ENCODE measurements at regions not wholly inside any gene's neighbourhood (a gene's known extent, or its start where the extent isn't known, plus 50 kb on each side); places are given as distances from the start of the nearest gene placed in this dataset.

DNA sequence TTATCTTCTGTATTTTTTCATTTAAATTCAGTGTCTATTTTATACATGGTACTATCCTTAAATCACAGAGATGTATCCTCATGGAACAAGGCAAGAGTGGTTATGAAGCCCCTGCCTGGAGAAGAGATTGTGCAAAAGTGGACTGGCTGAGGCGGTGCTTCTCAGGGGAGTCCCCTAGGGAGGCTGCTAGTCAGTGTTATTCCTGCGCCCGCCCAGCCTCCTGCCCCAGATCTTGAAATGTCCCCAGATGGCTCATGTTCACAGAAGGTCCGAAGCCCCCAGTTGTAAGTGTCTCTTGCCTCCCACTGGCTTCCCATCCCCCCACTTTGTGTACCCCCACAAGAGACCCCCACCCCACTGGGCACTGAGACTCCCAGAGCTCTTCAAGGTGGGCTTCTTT lies 366.9 kb downstream of the TNS3 start:
- ChIA-PET POLR2A (no interaction called here), CTCF (no interaction called here)
- no peaks in the 10 kb centered on the region for H3K36me3 ChIP-seq (ENCODE audit: control insufficient read depth in 2 of 2, extremely low read depth in 1 of 2, insufficient read depth in 1 of 2, low read length in 1 of 2)
- H3K4me1 ChIP-seq (ENCODE audit: control insufficient read depth in 1 of 2, extremely low read depth in 1 of 2, insufficient read depth in 2 of 2, low read length in 2 of 2), result peaks cover 0 to 5% of the 10 kb centered on the region in 2 experiments
- 100% methylated on average over 3 of the region's 4 CpGs for WGBS (ENCODE audit: insufficient coverage)
- DNase-seq (no peak), ATAC-seq (replicated peaks in 1 of 4) (no peak)
- Mint-ChIP-seq H3K9me3 (no peaks in the 10 kb centered on the region), H3K27ac (no peak overlapping the region), H3K27me3 (no peaks in the 10 kb centered on the region), H3K4me1 (no peaks in the 10 kb centered on the region), H3K4me3 (no peak overlapping the region), H3K36me3 (no peaks in the 10 kb centered on the region)
- H3K27ac ChIP-seq (ENCODE audit: low read length), result no peak overlapping the region
- H3K4me3 ChIP-seq (ENCODE audit: control insufficient read depth in 1 of 2, extremely low read depth in 1 of 2, low read length in 1 of 2), result no peak overlapping the region
- no peaks in the 10 kb centered on the region for H3K27me3 ChIP-seq (replicated peaks in 1 of 2; ENCODE audit: control insufficient read depth in 2 of 2, extremely low read depth in 1 of 2, insufficient read depth in 2 of 2, low read length in 1 of 2)
- no peaks in the 10 kb centered on the region for H3K9me3 ChIP-seq

DNA sequence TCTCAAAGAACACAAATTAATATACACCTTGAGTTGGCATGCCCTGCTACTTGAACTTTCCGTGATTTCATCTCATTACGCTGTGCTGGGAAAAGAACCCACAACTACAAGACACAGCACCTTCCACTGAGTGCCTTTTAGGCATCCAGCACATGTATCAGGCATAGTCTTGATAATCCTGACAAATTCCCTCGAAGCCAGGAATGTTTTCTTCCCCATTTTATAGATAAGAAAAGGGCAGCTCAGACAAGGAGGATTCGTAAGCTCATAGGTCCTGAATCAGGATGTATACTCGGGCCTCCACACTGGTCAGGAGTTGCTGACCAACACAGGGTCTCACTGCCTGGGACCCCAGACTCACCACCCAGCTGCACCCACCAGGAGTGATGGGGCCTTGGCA lies 368.6 kb downstream of the TNS3 start:
- H3K27me3 Mint-ChIP-seq, result peaks cover 0 to 3% of the 10 kb centered on the region in 2 donors
- H3K36me3 ChIP-seq (ENCODE audit: control insufficient read depth in 2 of 2, extremely low read depth in 1 of 2, insufficient read depth in 1 of 2, low read length in 1 of 2), result no peaks in the 10 kb centered on the region
- ATAC-seq (replicated peaks in 1 of 4) (no peak), DNase-seq (no peak)
- no peaks in the 10 kb centered on the region for H3K27me3 ChIP-seq (replicated peaks in 1 of 2; ENCODE audit: control insufficient read depth in 2 of 2, extremely low read depth in 1 of 2, insufficient read depth in 2 of 2, low read length in 1 of 2)
- no peaks in the 10 kb centered on the region for H3K36me3 Mint-ChIP-seq
- no peaks in the 10 kb centered on the region for H3K4me1 Mint-ChIP-seq
- H3K4me1 ChIP-seq (ENCODE audit: control insufficient read depth in 1 of 2, extremely low read depth in 1 of 2, insufficient read depth in 2 of 2, low read length in 2 of 2), result peaks cover 0 to 5% of the 10 kb centered on the region in 2 experiments
- no peak overlapping the region for H3K4me3 ChIP-seq (ENCODE audit: control insufficient read depth in 1 of 2, extremely low read depth in 1 of 2, low read length in 1 of 2)
- ChIA-PET CTCF (no interaction called here), POLR2A (no interaction called here)
- no peak overlapping the region for H3K4me3 Mint-ChIP-seq
- 76% methylated on average over 3 of the region's 5 CpGs for WGBS (ENCODE audit: insufficient coverage)
- H3K27ac Mint-ChIP-seq, result peak overlapping the region in 1 of 2 donors; percentile 48
- no peaks in the 10 kb centered on the region for H3K9me3 ChIP-seq
- no peak overlapping the region for H3K27ac ChIP-seq (ENCODE audit: low read length)
- peaks cover 0 to 1% (median 0%) of the 10 kb centered on the region in 3 donors for H3K9me3 Mint-ChIP-seq

DNA sequence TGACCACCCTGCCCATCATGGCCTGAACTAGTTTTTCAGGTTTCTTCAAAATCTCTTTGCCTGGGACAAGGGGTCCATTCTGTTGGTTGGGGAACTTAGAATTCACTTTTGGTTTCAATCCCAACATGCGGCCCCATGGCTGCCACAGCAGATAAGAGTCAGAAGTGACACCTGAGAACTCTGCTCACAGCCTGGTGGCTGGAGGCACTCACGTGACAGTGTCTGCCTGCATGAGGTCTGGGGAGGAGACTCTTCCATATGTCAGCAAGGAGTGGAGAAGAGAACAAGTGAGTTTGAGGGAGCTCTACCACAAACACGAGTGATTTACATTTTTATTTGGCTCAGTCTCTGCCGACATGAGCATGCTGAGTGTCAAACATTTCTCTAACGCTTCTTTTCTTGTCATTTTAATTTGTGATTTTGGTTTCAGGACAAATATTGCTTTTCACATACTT lies 370.4 kb downstream of the TNS3 start:
- Histone ChIP-seq H3K27me3 (replicated peaks in 1 of 2; ENCODE audit: control insufficient read depth in 2 of 2, extremely low read depth in 1 of 2, insufficient read depth in 2 of 2, low read length in 1 of 2) (no peaks in the 10 kb centered on the region), H3K4me3 (ENCODE audit: control insufficient read depth in 1 of 2, extremely low read depth in 1 of 2, low read length in 1 of 2) (no peak overlapping the region), H3K4me1 (ENCODE audit: control insufficient read depth in 1 of 2, extremely low read depth in 1 of 2, insufficient read depth in 2 of 2, low read length in 2 of 2) (no peaks in the 10 kb centered on the region), H3K9me3 (no peaks in the 10 kb centered on the region), H3K36me3 (ENCODE audit: control insufficient read depth in 2 of 2, extremely low read depth in 1 of 2, insufficient read depth in 1 of 2, low read length in 1 of 2) (no peaks in the 10 kb centered on the region), H3K27ac (ENCODE audit: low read length) (no peak overlapping the region)
- Mint-ChIP-seq H3K9me3 (peaks cover 0 to 6% (median 0%) of the 10 kb centered on the region in 3 donors), H3K4me1 (no peaks in the 10 kb centered on the region), H3K27me3 (peaks cover 0 to 4% of the 10 kb centered on the region in 2 donors), H3K27ac (no peak overlapping the region), H3K4me3 (no peak overlapping the region), H3K36me3 (no peaks in the 10 kb centered on the region)
- WGBS (ENCODE audit: insufficient coverage), result 80% methylated on average over 1 of the region's 5 CpGs
- DNase-seq (no peak), ATAC-seq (replicated peaks in 1 of 4) (no peak)
- ChIA-PET CTCF (no interaction called here), POLR2A (no interaction called here)

DNA sequence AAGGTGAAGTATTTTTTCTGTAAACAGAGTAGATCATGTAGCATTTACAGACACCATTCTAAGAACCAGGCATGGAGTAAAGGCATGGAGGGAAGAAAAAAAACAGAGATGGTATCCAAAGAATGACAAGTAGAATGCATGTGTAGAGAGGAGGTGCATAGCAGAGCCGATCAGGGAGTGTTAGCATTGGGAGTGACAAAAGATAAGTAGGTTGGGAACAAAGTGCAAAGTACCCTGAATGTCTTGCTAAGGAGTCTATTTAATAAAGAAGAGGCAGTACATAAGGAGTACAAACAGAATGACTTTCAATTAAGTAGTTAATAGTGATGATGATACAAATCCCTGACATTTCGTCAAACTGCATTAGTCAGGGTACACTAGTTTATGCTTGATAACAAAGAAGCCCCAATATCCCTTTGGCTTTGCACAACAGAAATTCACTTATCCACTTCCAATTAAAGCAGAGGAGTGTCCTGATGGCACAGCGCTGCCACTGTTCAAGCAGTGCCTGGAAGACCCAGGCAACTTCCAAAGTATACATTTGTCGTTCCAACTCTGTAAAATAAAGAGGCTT lies 371.5 kb downstream of the TNS3 start:
- no peaks in the 10 kb centered on the region for H3K27me3 ChIP-seq (replicated peaks in 1 of 2; ENCODE audit: control insufficient read depth in 2 of 2, extremely low read depth in 1 of 2, insufficient read depth in 2 of 2, low read length in 1 of 2)
- DNase-seq (no peak), ATAC-seq (replicated peaks in 1 of 4) (no peak)
- ChIA-PET CTCF (no interaction called here), POLR2A (no interaction called here)
- no peak overlapping the region for H3K4me3 ChIP-seq (ENCODE audit: control insufficient read depth in 1 of 2, extremely low read depth in 1 of 2, low read length in 1 of 2)
- no peaks in the 10 kb centered on the region for H3K36me3 ChIP-seq (ENCODE audit: control insufficient read depth in 2 of 2, extremely low read depth in 1 of 2, insufficient read depth in 1 of 2, low read length in 1 of 2)
- 36% methylated on average over 2 of the region's 4 CpGs for WGBS (ENCODE audit: insufficient coverage)
- H3K4me1 ChIP-seq (ENCODE audit: control insufficient read depth in 1 of 2, extremely low read depth in 1 of 2, insufficient read depth in 2 of 2, low read length in 2 of 2), result no peaks in the 10 kb centered on the region
- Mint-ChIP-seq H3K36me3 (no peaks in the 10 kb centered on the region), H3K27me3 (peaks cover 0 to 4% of the 10 kb centered on the region in 2 donors), H3K27ac (no peak overlapping the region), H3K9me3 (peaks cover 0 to 6% (median 0%) of the 10 kb centered on the region in 3 donors), H3K4me3 (no peak overlapping the region), H3K4me1 (no peaks in the 10 kb centered on the region)
- H3K27ac ChIP-seq (ENCODE audit: low read length), result no peak overlapping the region
- H3K9me3 ChIP-seq, result no peaks in the 10 kb centered on the region

DNA sequence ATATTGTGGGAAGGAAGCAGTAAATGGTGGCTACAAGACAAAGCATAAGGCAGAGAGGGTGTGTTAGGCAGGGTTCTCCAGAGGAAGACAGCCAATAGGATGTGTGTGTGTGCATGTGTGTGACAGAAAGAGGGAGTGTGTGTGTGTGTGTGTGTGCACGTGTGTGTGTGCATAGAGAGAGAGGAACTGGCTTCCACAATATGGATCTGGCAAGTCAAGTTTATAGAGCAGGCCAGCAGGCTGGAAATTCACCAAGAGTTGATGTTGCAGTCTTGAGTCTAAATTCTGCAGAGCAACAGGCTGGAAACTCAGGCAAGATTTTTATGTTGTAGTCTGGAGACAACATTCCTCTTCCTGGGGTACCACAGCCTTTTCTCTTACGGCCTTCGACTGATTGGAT lies 374.0 kb downstream of the TNS3 start:
- CTCF ChIA-PET, result no interaction called here
- no peaks in the 10 kb centered on the region for H3K27me3 ChIP-seq (replicated peaks in 1 of 2; ENCODE audit: control insufficient read depth in 2 of 2, extremely low read depth in 1 of 2, insufficient read depth in 2 of 2, low read length in 1 of 2)
- Mint-ChIP-seq H3K27ac (no peak overlapping the region), H3K36me3 (no peaks in the 10 kb centered on the region), H3K4me1 (no peaks in the 10 kb centered on the region), H3K27me3 (peaks cover 0 to 4% of the 10 kb centered on the region in 2 donors), H3K4me3 (no peak overlapping the region), H3K9me3 (peaks cover 0 to 6% (median 0%) of the 10 kb centered on the region in 3 donors)
- DNase-seq (no peak), ATAC-seq (replicated peaks in 1 of 4) (no peak)
- no peaks in the 10 kb centered on the region for H3K36me3 ChIP-seq (ENCODE audit: control insufficient read depth in 2 of 2, extremely low read depth in 1 of 2, insufficient read depth in 1 of 2, low read length in 1 of 2)
- 43% methylated on average over 1 of the region's 3 CpGs for WGBS (ENCODE audit: insufficient coverage)
- no peaks in the 10 kb centered on the region for H3K4me1 ChIP-seq (ENCODE audit: control insufficient read depth in 1 of 2, extremely low read depth in 1 of 2, insufficient read depth in 2 of 2, low read length in 2 of 2)
- no peak overlapping the region for H3K27ac ChIP-seq (ENCODE audit: low read length)
- no peak overlapping the region for H3K4me3 ChIP-seq (ENCODE audit: control insufficient read depth in 1 of 2, extremely low read depth in 1 of 2, low read length in 1 of 2)
- no peaks in the 10 kb centered on the region for H3K9me3 ChIP-seq
- POLR2A ChIA-PET, result no interaction called here

DNA sequence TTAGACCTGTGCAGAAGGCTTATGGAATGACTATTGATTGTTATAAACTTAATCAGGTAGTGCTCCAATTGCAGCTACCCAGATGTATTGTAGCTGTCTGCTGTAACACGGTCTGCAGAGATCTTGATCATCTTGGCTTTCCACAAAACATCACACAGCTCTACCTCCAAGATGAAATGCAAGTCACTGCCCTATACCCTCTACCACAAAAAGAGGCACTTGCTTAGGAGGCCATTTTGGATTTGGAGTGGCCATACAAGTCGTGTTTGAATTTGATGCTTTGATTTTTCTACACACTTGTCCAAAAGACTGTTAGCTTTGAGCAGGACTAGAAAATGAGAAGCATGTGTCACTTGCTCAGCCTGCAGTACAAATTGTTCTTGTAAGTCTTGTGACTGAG lies 377.2 kb downstream of the TNS3 start:
- Histone ChIP-seq H3K4me1 (ENCODE audit: control insufficient read depth in 1 of 2, extremely low read depth in 1 of 2, insufficient read depth in 2 of 2, low read length in 2 of 2) (no peaks in the 10 kb centered on the region), H3K36me3 (ENCODE audit: control insufficient read depth in 2 of 2, extremely low read depth in 1 of 2, insufficient read depth in 1 of 2, low read length in 1 of 2) (no peaks in the 10 kb centered on the region), H3K9me3 (no peaks in the 10 kb centered on the region), H3K27ac (ENCODE audit: low read length) (no peak overlapping the region), H3K4me3 (ENCODE audit: control insufficient read depth in 1 of 2, extremely low read depth in 1 of 2, low read length in 1 of 2) (no peak overlapping the region), H3K27me3 (replicated peaks in 1 of 2; ENCODE audit: control insufficient read depth in 2 of 2, extremely low read depth in 1 of 2, insufficient read depth in 2 of 2, low read length in 1 of 2) (no peaks in the 10 kb centered on the region)
- H3K4me1 Mint-ChIP-seq, result no peaks in the 10 kb centered on the region
- ATAC-seq (replicated peaks in 1 of 4), result no peak
- no peak overlapping the region for H3K27ac Mint-ChIP-seq
- no peaks in the 10 kb centered on the region for H3K36me3 Mint-ChIP-seq
- POLR2A ChIA-PET, result no interaction called here
- no peak overlapping the region for H3K4me3 Mint-ChIP-seq
- peaks cover 0 to 6% (median 0%) of the 10 kb centered on the region in 3 donors for H3K9me3 Mint-ChIP-seq
- no peak for DNase-seq
- H3K27me3 Mint-ChIP-seq, result peaks cover 0 to 7% of the 10 kb centered on the region in 2 donors
- WGBS (ENCODE audit: insufficient coverage), result 60% methylated on average over 1 of the region's 2 CpGs
- CTCF ChIA-PET, result no interaction called here

All from T-cell (primary cell).